ENCODE measurements at regions not wholly inside any gene's neighbourhood (a gene's known extent, or its start where the extent isn't known, plus 50 kb on each side); places are given as distances from the start of the nearest gene placed in this dataset.

GRCh38 chr5:100646691-100647090 is 111.5 kb downstream of the FAM174A start:
- TF ChIP-seq, protein P1, sequence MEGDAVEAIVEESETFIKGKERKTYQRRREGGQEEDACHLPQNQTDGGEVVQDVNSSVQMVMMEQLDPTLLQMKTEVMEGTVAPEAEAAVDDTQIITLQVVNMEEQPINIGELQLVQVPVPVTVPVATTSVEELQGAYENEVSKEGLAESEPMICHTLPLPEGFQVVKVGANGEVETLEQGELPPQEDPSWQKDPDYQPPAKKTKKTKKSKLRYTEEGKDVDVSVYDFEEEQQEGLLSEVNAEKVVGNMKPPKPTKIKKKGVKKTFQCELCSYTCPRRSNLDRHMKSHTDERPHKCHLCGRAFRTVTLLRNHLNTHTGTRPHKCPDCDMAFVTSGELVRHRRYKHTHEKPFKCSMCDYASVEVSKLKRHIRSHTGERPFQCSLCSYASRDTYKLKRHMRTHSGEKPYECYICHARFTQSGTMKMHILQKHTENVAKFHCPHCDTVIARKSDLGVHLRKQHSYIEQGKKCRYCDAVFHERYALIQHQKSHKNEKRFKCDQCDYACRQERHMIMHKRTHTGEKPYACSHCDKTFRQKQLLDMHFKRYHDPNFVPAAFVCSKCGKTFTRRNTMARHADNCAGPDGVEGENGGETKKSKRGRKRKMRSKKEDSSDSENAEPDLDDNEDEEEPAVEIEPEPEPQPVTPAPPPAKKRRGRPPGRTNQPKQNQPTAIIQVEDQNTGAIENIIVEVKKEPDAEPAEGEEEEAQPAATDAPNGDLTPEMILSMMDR (IDR thresholded peaks at IDR 0.05 in 8 of 11, conservative IDR thresholded peaks at IDR 0.05 in 3 of 11), result no peak
- no peak for TF ChIP-seq POLR2AphosphoS5 (IDR thresholded peaks at IDR 0.05)
- no peak for TF ChIP-seq POLR2A (IDR thresholded peaks at IDR 0.05)
